GM12878 (cell line): ENCODE measurements at regions not wholly inside any gene's neighbourhood (a gene's known extent, or its start where the extent isn't known, plus 50 kb on each side); places are given as distances from the start of the nearest gene placed in this dataset.

ENCODE experiments used
- ATF2 ChIP-seq: IDR thresholded peaks from 2 replicates; pipeline ENCODE4 v1.6.1; 2012; ENCODE audit warnings: low read length, inconsistent platforms
- CTCF ChIP-seq, 3 experiments: IDR thresholded peaks in 2 of 3; conservative IDR thresholded peaks in 1 of 3; 2 replicates each; pipeline ENCODE4 v1.5.1; 2011; ENCODE audit warnings: low read depth in 3 of 3, low read length in 3 of 3, mild to moderate bottlenecking in 3 of 3, control low read depth in 2 of 3, moderate library complexity in 2 of 3, inconsistent platforms in 1 of 3, mixed read lengths in 1 of 3; ENCODE audit not compliant: control insufficient read depth in 2 of 3, insufficient read depth in 1 of 3; ENCODE audit errors: extremely low read depth in 1 of 3
- HDAC6 ChIP-seq: fragments of 200-600 bp; sonication (generic); IDR thresholded peaks from one replicate; pipeline ENCODE4 v1.8.0; 2017; ENCODE audit warnings: antibody characterized with exemption; ENCODE audit not compliant: unreplicated experiment
- POLR2A ChIP-seq: IDR thresholded peaks from 2 replicates; pipeline ENCODE4 v1.6.1; 2011; ENCODE audit warnings: low read depth, mild to moderate bottlenecking, low read length

- no peak for TF ChIP-seq CTCF (IDR thresholded peaks at IDR 0.05 in 2 of 3, conservative IDR thresholded peaks at IDR 0.05 in 1 of 3; ENCODE audit: control insufficient read depth in 2 of 3, extremely low read depth in 1 of 3, insufficient read depth in 1 of 3, low read depth in 3 of 3, low read length in 3 of 3)
- no peak for TF ChIP-seq HDAC6
- TF ChIP-seq ATF2, result no peak
- no peak for TF ChIP-seq POLR2A
These were observed 126.5 kb upstream of the RUNX3 start for GRCh38 chr1:25056536-25056935.
